Neural progenitor cell (in vitro differentiated cells): ENCODE measurements at regions not wholly inside any gene's neighbourhood (a gene's known extent, or its start where the extent isn't known, plus 50 kb on each side); places are given as distances from the start of the nearest gene placed in this dataset.

Source experiments
- DNase-seq: peaks from one replicate; pipeline ENCODE4 v3.0.0-alpha.2; 2016; ENCODE audit warnings: low spot score
- H2AFZ ChIP-seq: fragments of 200-600 bp; sonication (generic); replicated peaks from 2 replicates; pipeline ENCODE4 v1.6.1; 2016; ENCODE audit warnings: antibody characterized with exemption
- H3F3A ChIP-seq: fragments of 200-600 bp; sonication (generic); 2 replicates; pipeline ENCODE4 v1.6.1; 2016; ENCODE audit warnings: antibody characterized with exemption, low read depth
- H3K27ac ChIP-seq: fragments of 200-600 bp; sonication (generic); 2 replicates; pipeline ENCODE4 v1.5.1; 2016; ENCODE audit warnings: mild to moderate bottlenecking
- H3K27me3 ChIP-seq: fragments of 200-600 bp; sonication (generic); 2 replicates; pipeline ENCODE4 v1.6.1; 2016; ENCODE audit warnings: mild to moderate bottlenecking, moderate library complexity
- H3K36me3 ChIP-seq: fragments of 200-600 bp; sonication (generic); 2 replicates; pipeline ENCODE4 v1.5.1; 2016
- H3K4me1 ChIP-seq: fragments of 200-600 bp; sonication (generic); 2 replicates; pipeline ENCODE4 v1.6.1; 2016; ENCODE audit warnings: mixed run types
- H3K4me2 ChIP-seq: fragments of 200-600 bp; sonication (generic); 2 replicates; pipeline ENCODE4 v1.6.1; 2016
- H3K4me3 ChIP-seq: fragments of 200-600 bp; sonication (generic); 2 replicates; pipeline ENCODE4 v1.5.1; 2016
- H3K79me2 ChIP-seq: fragments of 200-600 bp; sonication (generic); 2 replicates; pipeline ENCODE4 v1.6.1; 2016; ENCODE audit warnings: low read depth
- H3K9ac ChIP-seq: fragments of 200-600 bp; sonication (generic); 2 replicates; pipeline ENCODE4 v1.6.1; 2016
- H3K9me3 ChIP-seq: fragments of 200-600 bp; sonication (generic); 2 replicates; pipeline ENCODE4 v1.5.1; 2016; ENCODE audit warnings: low read depth
- H4K20me1 ChIP-seq: fragments of 200-600 bp; sonication (generic); 2 replicates; pipeline ENCODE4 v1.6.1; 2016; ENCODE audit warnings: low read depth
- H3K27ac Mint-ChIP-seq: 3 replicates; pipeline ENCODE4 v1.8.0; 2021; ENCODE audit warnings: mixed read lengths
- H3K27me3 Mint-ChIP-seq: 2 replicates; pipeline ENCODE4 v1.8.0; 2022; ENCODE audit warnings: low read depth, mild to moderate bottlenecking, inconsistent platforms, moderate library complexity, mixed read lengths; ENCODE audit not compliant: insufficient read depth
- H3K36me3 Mint-ChIP-seq: 3 replicates; pipeline ENCODE4 v1.8.0; 2021; ENCODE audit warnings: mixed read lengths
- H3K4me1 Mint-ChIP-seq: 3 replicates; pipeline ENCODE4 v1.8.0; 2021; ENCODE audit warnings: mixed read lengths
- H3K4me3 Mint-ChIP-seq: 3 replicates; pipeline ENCODE4 v1.8.0; 2021; ENCODE audit warnings: mild to moderate bottlenecking, moderate library complexity, mixed read lengths
- H3K9me3 Mint-ChIP-seq: 3 replicates; pipeline ENCODE4 v1.8.0; 2020; ENCODE audit warnings: mixed read lengths
- EZH2 ChIP-seq: fragments of 200-600 bp; sonication (generic); IDR thresholded peaks from 2 replicates; pipeline ENCODE4 v1.6.1; 2017; ENCODE audit warnings: antibody characterized with exemption, mild to moderate bottlenecking, moderate library complexity
- EZH2phosphoT487 ChIP-seq: fragments of 200-600 bp; sonication (generic); IDR thresholded peaks from 2 replicates; pipeline ENCODE4 v1.6.1; 2017; ENCODE audit warnings: antibody characterized with exemption
- TF ChIP-seq, protein P1 (sequence below): fragments of 200-600 bp; sonication (generic); IDR thresholded peaks from 2 replicates; pipeline ENCODE4 v1.5.1; 2017; ENCODE audit warnings: antibody characterized with exemption, mild to moderate bottlenecking

DNA sequence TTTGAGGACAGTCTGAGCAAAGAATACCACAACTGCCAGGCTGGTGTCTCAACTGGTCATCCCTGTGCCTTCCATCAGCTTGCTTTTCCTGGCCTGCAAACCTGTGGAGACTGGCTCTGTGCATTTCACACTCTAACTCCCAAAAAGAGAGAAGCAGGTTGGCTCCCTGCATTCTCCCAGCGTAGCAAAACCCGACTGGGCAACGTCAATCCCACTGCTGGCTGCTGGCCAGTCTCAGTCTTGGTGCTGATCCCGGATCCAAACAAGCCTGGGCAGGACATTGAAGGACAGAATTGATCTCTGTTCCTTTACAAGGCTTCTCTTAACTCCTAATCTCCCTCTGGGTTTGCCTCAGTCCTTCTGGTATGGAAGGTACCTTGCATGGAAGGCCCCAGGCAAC, 65.4 kb downstream of the FZD10 start:
- no peak overlapping the region for H3K27ac Mint-ChIP-seq
- H2AFZ ChIP-seq: no peak overlapping the region
- TF ChIP-seq, protein P1, sequence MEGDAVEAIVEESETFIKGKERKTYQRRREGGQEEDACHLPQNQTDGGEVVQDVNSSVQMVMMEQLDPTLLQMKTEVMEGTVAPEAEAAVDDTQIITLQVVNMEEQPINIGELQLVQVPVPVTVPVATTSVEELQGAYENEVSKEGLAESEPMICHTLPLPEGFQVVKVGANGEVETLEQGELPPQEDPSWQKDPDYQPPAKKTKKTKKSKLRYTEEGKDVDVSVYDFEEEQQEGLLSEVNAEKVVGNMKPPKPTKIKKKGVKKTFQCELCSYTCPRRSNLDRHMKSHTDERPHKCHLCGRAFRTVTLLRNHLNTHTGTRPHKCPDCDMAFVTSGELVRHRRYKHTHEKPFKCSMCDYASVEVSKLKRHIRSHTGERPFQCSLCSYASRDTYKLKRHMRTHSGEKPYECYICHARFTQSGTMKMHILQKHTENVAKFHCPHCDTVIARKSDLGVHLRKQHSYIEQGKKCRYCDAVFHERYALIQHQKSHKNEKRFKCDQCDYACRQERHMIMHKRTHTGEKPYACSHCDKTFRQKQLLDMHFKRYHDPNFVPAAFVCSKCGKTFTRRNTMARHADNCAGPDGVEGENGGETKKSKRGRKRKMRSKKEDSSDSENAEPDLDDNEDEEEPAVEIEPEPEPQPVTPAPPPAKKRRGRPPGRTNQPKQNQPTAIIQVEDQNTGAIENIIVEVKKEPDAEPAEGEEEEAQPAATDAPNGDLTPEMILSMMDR: no peak
- no peak for TF ChIP-seq EZH2phosphoT487
- TF ChIP-seq EZH2: no peak

DNA sequence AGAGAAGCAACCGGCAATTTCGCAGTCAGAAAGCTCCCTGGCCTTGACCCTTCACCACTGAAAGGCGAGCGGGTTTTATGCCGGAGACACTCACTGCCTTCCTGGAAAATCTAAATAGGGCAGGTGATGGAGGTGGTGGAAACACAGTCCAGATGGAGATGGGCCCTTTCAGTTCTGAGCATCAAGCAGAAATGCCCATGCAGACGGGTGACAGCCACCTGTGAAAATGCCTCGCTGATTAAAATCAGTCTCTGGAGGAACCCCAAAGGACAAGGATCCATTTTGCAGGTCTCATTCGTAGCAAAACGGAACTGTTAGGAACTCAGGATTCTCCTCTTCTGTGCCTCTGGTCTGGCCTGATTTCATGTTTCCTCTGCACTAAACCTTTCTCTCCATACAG, 74.2 kb downstream of the FZD10 start:
- H3K36me3 Mint-ChIP-seq: no peaks in the 10 kb centered on the region
- peaks cover 80% of the 10 kb centered on the region for H3K27me3 ChIP-seq
- no peak overlapping the region for H2AFZ ChIP-seq
- no peaks in the 10 kb centered on the region for H4K20me1 ChIP-seq
- H3K4me1 ChIP-seq: no peaks in the 10 kb centered on the region
- no peak overlapping the region for H3K4me2 ChIP-seq
- no peak overlapping the region for H3K9ac ChIP-seq
- peaks cover 2% of the 10 kb centered on the region for H3K27me3 Mint-ChIP-seq
- H3F3A ChIP-seq: no peaks in the 10 kb centered on the region
- H3K4me3 ChIP-seq: no peak overlapping the region
- peaks cover 14% of the 10 kb centered on the region for H3K4me1 Mint-ChIP-seq
- H3K9me3 ChIP-seq: no peaks in the 10 kb centered on the region
- H3K9me3 Mint-ChIP-seq: peaks cover 16% of the 10 kb centered on the region
- no peak overlapping the region for H3K27ac ChIP-seq
- DNase-seq: no peak
- no peak overlapping the region for H3K4me3 Mint-ChIP-seq
- no peaks in the 10 kb centered on the region for H3K79me2 ChIP-seq
- H3K27ac Mint-ChIP-seq: no peak overlapping the region
- H3K36me3 ChIP-seq: no peaks in the 10 kb centered on the region
- TF ChIP-seq EZH2: no peak
- no peak for TF ChIP-seq EZH2phosphoT487
- TF ChIP-seq, protein P1: no peak

More for the DNA sequence above, 65.4 kb downstream of the FZD10 start:
- H3K9ac ChIP-seq: no peak overlapping the region
- no peaks in the 10 kb centered on the region for H3F3A ChIP-seq
- peaks cover 16% of the 10 kb centered on the region for H3K9me3 ChIP-seq
- H3K9me3 Mint-ChIP-seq: peaks cover 42% of the 10 kb centered on the region
- peaks cover 5% of the 10 kb centered on the region for H3K36me3 Mint-ChIP-seq
- H3K4me1 ChIP-seq: peaks cover 20% of the 10 kb centered on the region
- H3K27me3 ChIP-seq: peaks cover 66% of the 10 kb centered on the region
- DNase-seq: no peak
- H3K4me2 ChIP-seq: no peak overlapping the region
- no peak overlapping the region for H3K4me3 ChIP-seq
- no peaks in the 10 kb centered on the region for H4K20me1 ChIP-seq
- H3K27ac ChIP-seq: no peak overlapping the region
- H3K79me2 ChIP-seq: no peaks in the 10 kb centered on the region
- peaks cover 9% of the 10 kb centered on the region for H3K4me1 Mint-ChIP-seq
- no peak overlapping the region for H3K4me3 Mint-ChIP-seq
- H3K27me3 Mint-ChIP-seq: peaks cover 13% of the 10 kb centered on the region
- H3K36me3 ChIP-seq: no peaks in the 10 kb centered on the region

DNA sequence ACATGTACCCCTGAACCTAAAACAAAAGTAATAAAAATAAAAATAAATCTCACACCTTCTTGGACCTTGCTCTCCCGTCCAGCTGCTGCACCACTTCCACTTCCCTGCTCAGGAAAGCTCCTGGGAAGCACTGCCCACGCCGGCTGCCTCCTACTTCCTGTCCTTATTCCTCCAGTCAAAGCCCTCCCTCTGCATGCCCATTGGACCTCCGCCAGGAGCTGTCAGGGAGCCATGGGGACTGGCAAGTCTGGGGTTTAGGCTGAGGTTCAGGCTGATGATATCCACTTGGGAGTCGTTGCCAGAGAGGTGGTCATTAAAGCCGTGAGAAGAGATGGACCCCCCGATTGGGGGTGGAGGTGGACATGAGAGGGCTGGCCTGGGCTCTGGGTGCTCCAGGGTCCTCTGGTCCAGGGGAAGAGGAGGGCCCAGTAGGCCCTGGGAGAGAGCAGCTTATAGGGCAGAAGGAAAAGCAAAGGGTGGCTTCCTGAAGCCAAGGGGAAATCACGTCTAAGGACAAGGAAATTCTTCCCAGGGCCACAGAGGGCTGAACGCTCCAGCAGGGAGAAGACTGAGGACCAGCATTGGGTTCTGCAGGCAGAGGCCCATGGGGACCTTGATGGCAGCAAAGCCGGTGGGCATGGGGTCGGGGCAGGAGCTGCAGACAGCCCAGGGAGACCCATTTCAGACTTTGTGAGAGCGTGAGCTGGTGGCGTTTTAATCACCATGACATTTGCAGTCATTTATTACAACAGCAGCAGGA, 78.7 kb downstream of the FZD10 start:
- Mint-ChIP-seq H3K4me1 (peaks cover 2% of the 10 kb centered on the region), H3K36me3 (no peaks in the 10 kb centered on the region), H3K27me3 (peaks cover 4% of the 10 kb centered on the region), H3K4me3 (no peak overlapping the region), H3K9me3 (peaks cover 3% of the 10 kb centered on the region), H3K27ac (no peak overlapping the region)
- TF ChIP-seq, protein P1: no peak
- TF ChIP-seq EZH2: no peak
- no peak for TF ChIP-seq EZH2phosphoT487
- no peaks in the 10 kb centered on the region for H3K36me3 ChIP-seq
- DNase-seq: no peak
- no peak overlapping the region for H3K4me2 ChIP-seq
- no peak overlapping the region for H3K27ac ChIP-seq
- H4K20me1 ChIP-seq: no peaks in the 10 kb centered on the region
- no peaks in the 10 kb centered on the region for H3F3A ChIP-seq
- H3K4me1 ChIP-seq: peaks cover 6% of the 10 kb centered on the region
- H3K4me3 ChIP-seq: no peak overlapping the region
- peaks cover 100% of the 10 kb centered on the region for H3K27me3 ChIP-seq
- no peak overlapping the region for H3K9ac ChIP-seq
- no peak overlapping the region for H2AFZ ChIP-seq
- no peaks in the 10 kb centered on the region for H3K9me3 ChIP-seq
- H3K79me2 ChIP-seq: no peaks in the 10 kb centered on the region
